Adrenal gland (tissue), 5 donors: ENCODE measurements at regions not wholly inside any gene's neighbourhood (a gene's known extent, or its start where the extent isn't known, plus 50 kb on each side); places are given as distances from the start of the nearest gene placed in this dataset.

ENCODE experiments used
- POLR2A ChIP-seq, 2 donors: fragments of 450-650 bp; IDR thresholded peaks; one replicate each; pipeline ENCODE4 v1.6.1; 2017; ENCODE audit warnings: antibody characterized with exemption in 2 of 2, mild to moderate bottlenecking in 2 of 2, moderate library complexity in 1 of 2
- TF ChIP-seq, protein P1 (sequence below), 6 experiments: fragments of 450-650 bp in 4 of 6; fragments of 200-600 bp in 2 of 6; sonication (generic) in 1 of 6; IDR thresholded peaks; 1 replicate in 5 of 6; 2 replicates in 1 of 6; pipeline versions ENCODE4 v1.5.1 to v1.8.0; 2016 to 2021; ENCODE audit warnings: antibody characterized with exemption in 6 of 6, mild to moderate bottlenecking in 2 of 6, moderate library complexity in 1 of 6
- donor health status: DM: no; HTN: no; CAD: no.

DNA sequence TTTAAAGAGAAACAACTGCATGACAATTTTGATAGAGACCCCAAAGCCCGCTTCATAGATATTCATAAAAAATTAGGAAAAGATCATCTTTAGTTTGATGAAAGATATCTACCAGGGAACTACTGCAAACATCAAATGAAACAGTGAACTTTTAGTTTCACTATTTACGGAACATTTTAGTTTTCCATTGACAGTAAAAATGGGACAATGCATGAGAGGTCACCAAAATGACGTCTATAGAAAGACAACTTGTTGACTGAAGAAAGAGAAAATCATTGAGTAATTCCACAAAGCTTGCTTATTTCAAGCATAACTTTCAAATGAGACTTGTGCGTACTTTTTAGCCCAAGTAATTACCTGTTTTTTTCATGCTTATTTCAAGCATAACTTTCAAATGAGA, 411.4 kb downstream of the HLX start:
- TF ChIP-seq, protein P1, sequence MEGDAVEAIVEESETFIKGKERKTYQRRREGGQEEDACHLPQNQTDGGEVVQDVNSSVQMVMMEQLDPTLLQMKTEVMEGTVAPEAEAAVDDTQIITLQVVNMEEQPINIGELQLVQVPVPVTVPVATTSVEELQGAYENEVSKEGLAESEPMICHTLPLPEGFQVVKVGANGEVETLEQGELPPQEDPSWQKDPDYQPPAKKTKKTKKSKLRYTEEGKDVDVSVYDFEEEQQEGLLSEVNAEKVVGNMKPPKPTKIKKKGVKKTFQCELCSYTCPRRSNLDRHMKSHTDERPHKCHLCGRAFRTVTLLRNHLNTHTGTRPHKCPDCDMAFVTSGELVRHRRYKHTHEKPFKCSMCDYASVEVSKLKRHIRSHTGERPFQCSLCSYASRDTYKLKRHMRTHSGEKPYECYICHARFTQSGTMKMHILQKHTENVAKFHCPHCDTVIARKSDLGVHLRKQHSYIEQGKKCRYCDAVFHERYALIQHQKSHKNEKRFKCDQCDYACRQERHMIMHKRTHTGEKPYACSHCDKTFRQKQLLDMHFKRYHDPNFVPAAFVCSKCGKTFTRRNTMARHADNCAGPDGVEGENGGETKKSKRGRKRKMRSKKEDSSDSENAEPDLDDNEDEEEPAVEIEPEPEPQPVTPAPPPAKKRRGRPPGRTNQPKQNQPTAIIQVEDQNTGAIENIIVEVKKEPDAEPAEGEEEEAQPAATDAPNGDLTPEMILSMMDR (IDR thresholded peaks at IDR 0.05), result no peak
- no peak for TF ChIP-seq POLR2A (IDR thresholded peaks at IDR 0.05)
